ENCODE measurements at regions not wholly inside any gene's neighbourhood (a gene's known extent, or its start where the extent isn't known, plus 50 kb on each side); places are given as distances from the start of the nearest gene placed in this dataset.

- peak; percentile 77 for DNase-seq (ENCODE audit: low spot score)
Measured at GRCh38 chr16:51326131-51326856, 175.2 kb upstream of the SALL1 start.

- DNase-seq (ENCODE audit: low spot score) = no peak
Measured at GRCh38 chr16:51321251-51321650, 170.2 kb upstream of the SALL1 start.

- DNase-seq (ENCODE audit: low spot score) = no peak
Measured at GRCh38 chr16:51317575-51317974, 166.5 kb upstream of the SALL1 start.

- DNase-seq (ENCODE audit: low spot score) = no peak
Measured at GRCh38 chr16:51313198-51313597, 162.1 kb upstream of the SALL1 start.

- no peak for DNase-seq (ENCODE audit: low spot score)
Measured at GRCh38 chr16:51312363-51313150, 161.5 kb upstream of the SALL1 start.

- no peak for DNase-seq (ENCODE audit: low spot score)
Measured at GRCh38 chr16:51310159-51310558, 159.1 kb upstream of the SALL1 start.

GRCh38 chr16:51306886-51307595, 156.0 kb upstream of the SALL1 start:
- no peak for DNase-seq (ENCODE audit: low spot score)

GRCh38 chr16:51306116-51306515, 155.0 kb upstream of the SALL1 start:
- DNase-seq (ENCODE audit: low spot score) = no peak

GRCh38 chr16:51305337-51305736, 154.3 kb upstream of the SALL1 start:
- DNase-seq (ENCODE audit: low spot score) = no peak

- no peak for DNase-seq (ENCODE audit: low spot score)
Measured at GRCh38 chr16:51302042-51302441, 151.0 kb upstream of the SALL1 start.

- no peak for DNase-seq (ENCODE audit: low spot score)
Measured at GRCh38 chr16:51298800-51299199, 147.7 kb upstream of the SALL1 start.

- DNase-seq (ENCODE audit: low spot score) = no peak
Measured at GRCh38 chr16:51290442-51291285, 139.6 kb upstream of the SALL1 start.

GRCh38 chr16:51289336-51289735, 138.3 kb upstream of the SALL1 start:
- no peak for DNase-seq (ENCODE audit: low spot score)

GRCh38 chr16:51287121-51287755, 136.2 kb upstream of the SALL1 start:
- no peak for DNase-seq (ENCODE audit: low spot score)

- no peak for DNase-seq (ENCODE audit: low spot score)
Measured at GRCh38 chr16:51286272-51286671, 135.2 kb upstream of the SALL1 start.

- DNase-seq (ENCODE audit: low spot score) = no peak
Measured at GRCh38 chr16:51276336-51276735, 125.3 kb upstream of the SALL1 start.

GRCh38 chr16:51272420-51272819, 121.3 kb upstream of the SALL1 start:
- no peak for DNase-seq (ENCODE audit: low spot score)

GRCh38 chr16:51271156-51271701, 120.2 kb upstream of the SALL1 start:
- no peak for DNase-seq (ENCODE audit: low spot score)

- DNase-seq (ENCODE audit: low spot score) = no peak
Measured at GRCh38 chr16:51268237-51268636, 117.2 kb upstream of the SALL1 start.

- DNase-seq (ENCODE audit: low spot score) = no peak
Measured at GRCh38 chr16:51267681-51268080, 116.6 kb upstream of the SALL1 start.

- DNase-seq (ENCODE audit: low spot score) = no peak
Measured at GRCh38 chr16:51262428-51262827, 111.4 kb upstream of the SALL1 start.
